Activated naive CD4-positive, alpha-beta T cell treated with Interleukin-2 at 50 U/mL for 16 hours (primary cell): ENCODE measurements at regions not wholly inside any gene's neighbourhood (a gene's known extent, or its start where the extent isn't known, plus 50 kb on each side); places are given as distances from the start of the nearest gene placed in this dataset.

Source experiments
- DNase-seq: peaks from one replicate; pipeline ENCODE4 v3.0.0-alpha.2; 2020

DNA sequence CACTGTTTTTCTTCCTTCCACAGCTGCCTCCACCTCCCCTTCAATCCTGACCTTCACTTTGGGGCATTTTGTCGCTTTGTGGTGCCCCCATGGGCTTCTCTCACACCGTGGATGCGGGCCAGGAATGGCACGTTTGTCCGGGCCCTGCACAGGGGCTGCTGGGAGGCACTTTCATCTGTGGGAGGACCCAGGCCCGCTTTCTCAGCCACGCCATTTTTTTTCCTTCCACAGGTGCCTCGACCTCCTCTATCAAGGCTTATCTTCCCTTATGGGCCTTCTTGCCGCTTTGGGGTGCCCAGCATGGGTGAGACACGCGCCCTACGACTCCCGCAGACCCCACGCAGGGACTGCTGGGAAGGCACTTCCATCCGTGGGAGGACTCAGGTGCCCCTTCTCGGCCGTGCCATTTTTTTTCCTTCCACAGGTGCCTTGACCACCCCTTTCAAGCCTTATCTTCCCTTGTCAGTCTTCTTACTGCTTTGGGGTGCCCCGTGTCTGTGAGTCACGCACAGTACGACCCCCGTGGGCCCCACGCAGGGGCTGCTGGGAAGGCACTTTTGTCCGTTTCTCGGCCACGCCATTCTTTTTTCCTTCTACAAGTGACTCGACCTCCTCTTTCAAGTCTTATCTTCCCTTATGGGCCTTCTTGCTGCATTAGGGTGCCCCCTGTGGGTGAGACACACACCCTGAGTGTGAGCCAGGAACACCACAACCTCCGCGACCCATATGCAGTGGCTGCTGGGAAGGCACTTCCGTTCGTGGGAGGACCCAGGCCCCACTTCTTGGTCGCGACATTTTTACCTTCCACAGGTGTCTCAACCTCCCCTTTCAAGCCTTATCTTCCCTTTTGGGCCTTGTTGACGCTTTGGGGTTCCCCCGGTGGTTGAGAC is 270.7 kb downstream of the ALG10 start:
- DNase-seq: no peak

DNA sequence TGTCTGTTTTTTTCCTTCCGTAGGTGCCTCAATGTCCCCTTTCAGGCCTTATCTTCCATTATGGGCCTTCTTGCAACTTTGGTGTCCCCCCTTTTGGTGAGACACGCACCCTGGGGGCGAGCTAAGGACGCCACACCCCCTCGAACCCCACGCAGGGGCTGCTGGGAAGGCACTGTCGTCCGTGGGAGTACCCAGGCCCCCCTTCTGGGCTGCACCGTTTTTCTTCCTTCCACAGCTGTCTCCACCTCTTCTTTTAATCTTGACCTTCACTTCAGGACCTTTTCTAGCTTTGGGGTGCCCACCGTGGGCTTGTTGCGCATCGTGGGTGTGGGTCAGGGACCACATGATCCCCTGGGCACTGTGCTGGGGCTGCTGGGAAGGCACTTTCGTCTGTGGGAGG is 271.8 kb downstream of the ALG10 start:
- DNase-seq: no peak

GRCh38 chr12:34294671-34295365 is 272.5 kb downstream of the ALG10 start:
- no peak for DNase-seq

DNA sequence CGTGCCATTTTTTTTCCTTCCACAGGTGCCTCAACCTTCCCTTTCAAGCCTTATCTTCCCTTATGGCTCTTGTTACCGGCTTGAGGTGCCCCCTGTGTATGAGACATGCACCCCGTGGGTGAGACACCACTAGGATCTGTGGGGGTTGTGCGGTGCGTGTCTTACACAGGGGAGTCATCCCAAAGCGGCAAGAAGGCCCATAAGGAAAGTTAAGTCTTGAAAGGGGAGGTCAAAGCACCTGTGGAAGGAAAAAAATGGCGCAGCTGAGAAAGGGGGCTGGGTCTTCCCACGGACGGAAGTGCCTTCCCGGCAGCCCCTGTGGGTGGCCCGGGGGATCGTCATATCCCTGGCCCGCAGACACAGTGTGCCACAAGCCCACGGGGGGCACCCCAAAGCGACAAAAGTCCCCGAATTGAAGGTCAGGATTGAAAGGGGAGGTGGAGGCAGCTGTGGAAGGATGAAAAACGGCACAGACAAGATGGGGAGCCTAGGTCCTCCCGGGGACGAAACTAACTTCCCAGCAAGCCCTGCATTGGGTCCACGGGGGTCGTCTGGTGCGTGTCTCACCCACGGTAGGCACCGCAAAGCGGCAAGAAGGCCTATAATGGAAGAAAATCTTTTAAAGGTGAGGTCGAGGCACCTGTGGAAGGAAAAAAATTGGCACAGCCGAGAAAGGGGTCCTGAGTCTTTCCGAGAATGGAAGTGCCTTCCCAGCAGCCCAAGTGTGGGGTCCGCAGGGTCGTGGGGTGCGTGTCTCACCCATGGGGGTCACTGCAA is 273.3 kb downstream of the ALG10 start:
- no peak for DNase-seq

- DNase-seq: no peak
Measured at GRCh38 chr12:34296143-34297041, 274.1 kb downstream of the ALG10 start.

DNA sequence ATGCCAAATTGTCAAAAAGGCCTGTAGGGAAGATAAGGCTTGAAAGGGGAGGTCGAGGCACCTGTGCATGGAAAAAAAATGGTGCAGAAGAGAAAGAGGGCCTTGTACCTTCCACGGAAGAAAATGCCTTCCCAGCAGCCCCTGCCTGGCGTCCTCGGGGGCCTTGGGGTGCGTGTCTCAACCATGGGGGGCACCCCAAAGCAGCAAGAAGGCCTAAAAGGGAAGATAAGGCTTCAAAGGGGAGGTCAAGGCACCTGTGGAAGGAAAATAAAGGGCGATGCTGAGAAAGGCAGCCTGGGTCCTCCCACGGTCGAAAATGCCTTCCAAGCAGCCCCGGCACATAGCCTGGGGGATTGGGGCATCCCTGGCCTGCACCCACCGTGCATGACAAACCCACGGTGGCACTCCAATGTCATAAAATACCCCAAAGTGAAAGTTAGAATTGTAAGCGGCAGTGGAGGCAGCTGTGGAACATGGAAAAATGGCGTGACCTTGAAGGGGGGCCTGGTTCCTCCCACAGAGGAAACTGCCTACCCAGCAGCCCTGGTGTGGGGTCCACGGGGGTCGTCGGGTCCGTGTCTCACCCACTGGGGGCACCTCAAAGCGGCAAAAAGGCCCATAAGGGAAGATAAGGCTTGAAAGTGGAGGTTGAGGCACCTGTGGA is 275.0 kb downstream of the ALG10 start:
- no peak for DNase-seq

DNA sequence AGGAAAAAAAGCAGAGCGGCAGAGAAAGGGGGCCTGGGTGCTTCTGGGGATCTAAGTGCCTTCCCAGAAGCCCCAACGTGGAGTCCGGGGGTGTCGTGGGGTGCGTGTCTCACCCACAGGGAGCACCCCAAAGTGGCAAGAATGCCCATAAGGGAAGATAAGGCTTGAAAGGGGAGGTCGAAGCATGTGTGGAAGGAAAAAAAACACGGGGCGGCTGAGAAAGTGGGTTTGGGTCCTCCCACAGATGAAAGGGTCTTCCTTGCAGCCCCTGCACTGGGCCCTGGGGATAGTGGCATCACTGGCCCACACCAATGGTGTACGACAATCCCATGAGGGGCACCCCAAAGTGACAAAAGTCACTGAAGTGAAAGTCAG is 275.5 kb downstream of the ALG10 start:
- DNase-seq: no peak

- DNase-seq: no peak
Measured at GRCh38 chr12:34298176-34298970, 276.1 kb downstream of the ALG10 start.

DNA sequence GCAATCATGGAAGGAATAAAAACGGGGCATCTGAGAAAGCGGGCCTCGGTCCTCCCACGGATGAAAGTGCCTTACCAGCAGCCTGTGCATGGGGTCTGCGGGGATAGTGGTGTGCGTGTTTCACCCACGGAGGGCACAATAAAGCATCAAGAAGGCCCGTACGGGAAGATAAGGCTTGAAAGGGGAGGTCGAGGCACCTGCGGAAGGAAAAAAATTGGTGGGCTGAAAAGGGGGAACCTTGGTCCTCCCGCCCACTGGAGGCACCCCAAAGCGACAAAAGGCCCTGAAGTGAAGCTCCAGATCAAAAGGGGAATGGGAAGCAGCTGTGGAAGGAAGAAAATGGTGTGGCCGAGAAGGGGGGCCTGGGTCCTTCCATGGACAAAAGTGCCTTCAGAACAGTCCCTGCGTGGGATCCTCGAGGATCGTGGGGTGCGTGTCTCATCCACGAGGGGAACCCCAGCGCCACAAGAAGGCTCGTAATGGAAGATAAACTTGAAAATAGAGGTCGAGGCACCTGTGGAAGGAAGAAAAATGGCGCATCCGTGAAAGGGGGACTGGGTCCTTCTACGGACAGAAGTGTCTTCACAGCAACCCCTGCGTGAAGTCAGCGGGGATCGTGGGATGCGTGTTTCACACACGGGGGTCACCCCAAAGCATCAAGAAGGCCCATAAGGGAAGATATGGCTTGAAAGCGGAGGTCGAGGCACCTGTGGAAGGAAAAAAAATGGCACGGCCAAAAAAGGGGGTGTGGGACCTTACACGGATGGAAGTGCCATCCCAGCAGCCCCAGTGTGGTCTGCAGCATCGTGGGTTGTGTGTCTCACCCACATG is 276.9 kb downstream of the ALG10 start:
- DNase-seq: no peak

GRCh38 chr12:34299802-34300193 is 277.5 kb downstream of the ALG10 start:
- no peak for DNase-seq

DNA sequence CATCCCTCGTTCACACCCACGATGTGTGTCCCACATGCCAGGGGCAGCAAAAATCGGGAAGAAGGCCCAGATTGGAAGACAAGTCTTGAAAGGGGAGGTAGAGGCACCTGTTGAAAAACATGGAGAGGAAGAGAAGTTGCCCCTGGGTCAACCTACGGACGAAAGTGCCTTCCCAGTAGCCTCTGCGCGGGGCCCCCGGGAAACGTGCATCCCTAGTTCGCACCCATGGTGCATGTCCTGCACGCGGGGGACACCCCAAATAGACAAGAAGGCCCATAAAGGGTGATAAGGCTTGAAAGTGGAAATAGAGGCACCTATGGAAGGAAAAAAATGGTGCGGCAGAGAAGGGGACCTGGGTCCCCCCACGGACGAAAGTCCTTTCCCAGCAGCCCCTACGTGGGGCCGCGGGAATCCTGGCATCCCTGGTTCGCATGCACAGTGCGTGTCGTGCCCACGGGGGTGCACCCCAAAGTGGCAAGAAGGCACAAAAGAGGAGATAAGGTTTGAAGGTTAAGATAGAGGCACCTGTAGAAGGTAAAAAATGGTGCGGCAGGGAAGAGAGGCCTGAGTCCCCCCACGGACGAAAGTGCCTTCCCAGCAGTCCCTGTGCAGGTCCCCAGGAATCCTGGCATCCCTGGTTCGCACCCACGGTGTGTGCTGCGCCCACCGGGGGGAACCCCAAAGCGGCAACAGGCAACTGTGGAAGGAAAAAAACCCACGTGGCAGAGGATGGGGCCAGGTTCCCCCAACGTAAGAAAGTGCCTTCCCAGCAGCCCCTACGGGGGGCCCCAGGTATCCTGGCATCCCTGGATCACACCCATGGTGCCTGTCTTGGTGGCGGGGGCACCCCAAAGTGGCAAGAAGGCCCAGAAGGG is 278.3 kb downstream of the ALG10 start:
- no peak for DNase-seq

- DNase-seq: no peak
Measured at GRCh38 chr12:34301251-34302130, 279.2 kb downstream of the ALG10 start.

GRCh38 chr12:34302131-34302885 is 280.0 kb downstream of the ALG10 start:
- no peak for DNase-seq

GRCh38 chr12:34303091-34303870 is 281.0 kb downstream of the ALG10 start:
- DNase-seq: no peak

GRCh38 chr12:34304001-34304400 is 281.7 kb downstream of the ALG10 start:
- DNase-seq: no peak

- no peak for DNase-seq
Measured at GRCh38 chr12:34304546-34304945, 282.2 kb downstream of the ALG10 start.
